ENCODE measurements at regions not wholly inside any gene's neighbourhood (a gene's known extent, or its start where the extent isn't known, plus 50 kb on each side); places are given as distances from the start of the nearest gene placed in this dataset.
"Not testable (repeated sequence)": the region's sequence is repeated elsewhere in the genome, so short reads cannot be mapped to it uniquely, and the experiment has no call there.

DNA sequence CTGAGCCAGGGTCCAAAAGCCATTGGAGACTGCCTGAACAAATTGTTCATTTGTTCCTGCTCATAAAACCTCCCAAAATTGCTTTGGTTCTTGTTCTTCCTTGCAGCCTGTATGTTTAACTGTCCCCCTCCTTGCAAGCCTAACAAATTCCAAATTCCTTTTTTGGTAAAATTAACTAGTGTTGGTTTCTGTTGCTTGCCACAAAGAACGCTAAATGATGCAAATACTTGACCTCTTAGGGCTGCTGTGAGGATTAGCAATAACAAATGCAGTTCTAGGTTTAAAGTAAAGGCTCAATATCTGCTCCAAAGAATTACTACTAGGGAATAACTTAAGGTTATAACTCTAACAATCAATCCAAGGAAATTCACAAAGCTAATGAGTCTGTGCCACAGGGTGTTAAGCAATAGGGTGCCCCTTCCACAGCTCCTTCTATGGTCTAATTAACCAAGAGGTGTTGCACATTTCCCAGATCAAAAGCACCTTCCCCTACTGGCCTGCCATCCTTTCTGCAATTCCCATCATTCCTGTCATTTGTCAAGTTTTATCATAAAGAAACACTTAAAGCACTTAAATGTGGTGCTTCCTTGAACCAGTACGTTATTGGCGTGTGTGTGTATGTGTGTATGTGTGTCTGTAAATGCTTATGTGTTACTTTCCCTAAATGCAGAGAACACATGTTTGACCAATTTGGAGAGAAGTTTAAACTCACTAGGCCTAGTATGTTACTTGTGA, 110.2 kb downstream of the RAP2A start:
- Mint-ChIP-seq H3K27me3 (ENCODE audit: low read depth) (no peaks in the 10 kb centered on the region), H3K27ac (no peak overlapping the region), H3K4me3 (ENCODE audit: low read depth) (no peak overlapping the region), H3K4me1 (ENCODE audit: low read depth) (peaks cover 4% of the 10 kb centered on the region), H3K9me3 (no peaks in the 10 kb centered on the region), H3K36me3 (ENCODE audit: low read depth) (no peaks in the 10 kb centered on the region)
- no peak for DNase-seq (ENCODE audit: low spot score)
- intact Hi-C loops (cut with micrococcal nuclease): no loop called here

DNA sequence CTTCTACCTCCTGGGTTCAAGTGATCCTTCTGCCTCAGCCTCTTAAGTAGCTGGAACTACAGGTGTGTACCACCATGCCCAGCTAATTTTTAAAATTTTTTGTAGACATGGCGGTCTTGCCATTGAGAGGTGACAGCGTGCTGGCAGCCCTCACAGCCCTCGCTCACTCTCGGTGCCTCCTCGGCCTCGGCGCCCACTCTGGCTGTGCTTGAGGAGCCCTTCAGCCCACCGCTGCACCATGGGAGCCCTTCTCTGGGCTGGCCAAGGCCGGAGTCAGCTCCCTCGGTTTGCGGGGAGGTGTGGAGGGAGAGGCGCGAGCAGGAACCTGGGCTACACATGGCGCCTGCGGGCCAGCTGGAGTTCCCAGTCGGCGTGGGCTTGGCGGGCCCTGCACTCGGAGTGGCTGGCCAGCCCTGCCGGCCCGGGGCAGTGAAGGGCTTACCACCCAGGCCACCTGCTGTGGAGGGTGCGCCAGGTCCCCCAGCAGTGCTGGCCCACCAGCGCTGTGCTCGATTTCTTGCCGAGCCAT, 111.1 kb downstream of the RAP2A start:
- DNase-seq (ENCODE audit: low spot score); H3K4me3 Mint-ChIP-seq (ENCODE audit: low read depth); H3K36me3 Mint-ChIP-seq (ENCODE audit: low read depth); H3K27me3 Mint-ChIP-seq (ENCODE audit: low read depth); intact Hi-C loops (cut with micrococcal nuclease); H3K27ac Mint-ChIP-seq; H3K4me1 Mint-ChIP-seq (ENCODE audit: low read depth); H3K9me3 Mint-ChIP-seq: not testable (repeated sequence)

DNA sequence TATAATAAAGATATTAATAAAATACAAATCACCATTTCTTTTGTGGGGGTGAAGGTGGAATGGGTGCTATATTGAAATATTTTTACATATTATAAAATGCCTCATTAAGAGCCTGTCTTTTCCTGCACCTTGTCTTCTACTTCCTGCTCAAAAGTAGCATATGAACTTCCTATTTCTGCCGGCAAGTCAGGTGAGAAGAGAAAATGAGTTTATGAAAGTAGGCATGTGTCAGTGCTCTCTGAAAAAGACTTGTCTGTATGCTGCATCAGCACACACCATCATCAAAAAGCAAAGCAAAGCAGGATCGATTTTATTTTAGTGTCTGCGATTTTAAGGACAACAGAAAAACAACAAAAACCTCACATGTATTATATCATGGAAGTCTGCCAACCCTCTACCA, 114.2 kb downstream of the RAP2A start:
- no peaks in the 10 kb centered on the region for H3K9me3 Mint-ChIP-seq
- no peaks in the 10 kb centered on the region for H3K27me3 Mint-ChIP-seq (ENCODE audit: low read depth)
- no peak for DNase-seq (ENCODE audit: low spot score)
- no peak overlapping the region for H3K4me3 Mint-ChIP-seq (ENCODE audit: low read depth)
- H3K27ac Mint-ChIP-seq: no peak overlapping the region
- intact Hi-C loops (cut with micrococcal nuclease): no loop called here
- H3K4me1 Mint-ChIP-seq (ENCODE audit: low read depth): no peaks in the 10 kb centered on the region
- H3K36me3 Mint-ChIP-seq (ENCODE audit: low read depth): no peaks in the 10 kb centered on the region

DNA sequence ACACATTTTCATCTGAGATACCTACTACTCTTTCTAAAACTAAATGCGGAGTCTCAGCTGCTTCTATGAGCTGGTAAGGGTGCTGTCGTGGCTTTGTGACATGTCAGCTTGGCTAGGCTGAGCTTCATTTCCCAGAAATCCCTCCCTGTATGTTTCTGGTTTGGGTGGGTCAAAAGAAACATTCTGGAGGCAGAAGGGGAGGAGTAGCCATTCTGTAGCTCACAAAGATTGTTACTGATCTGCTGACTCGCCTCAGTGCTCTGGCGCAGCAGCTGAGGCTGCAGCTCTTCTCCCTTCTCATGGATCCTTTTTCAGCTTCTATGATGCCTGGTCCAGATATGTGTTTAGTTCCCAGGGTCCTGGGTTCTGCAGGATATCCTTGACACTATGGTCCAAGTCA, 114.7 kb downstream of the RAP2A start:
- no peak overlapping the region for H3K4me3 Mint-ChIP-seq (ENCODE audit: low read depth)
- H3K9me3 Mint-ChIP-seq: no peaks in the 10 kb centered on the region
- no peaks in the 10 kb centered on the region for H3K4me1 Mint-ChIP-seq (ENCODE audit: low read depth)
- no peak overlapping the region for H3K27ac Mint-ChIP-seq
- no peaks in the 10 kb centered on the region for H3K36me3 Mint-ChIP-seq (ENCODE audit: low read depth)
- H3K27me3 Mint-ChIP-seq (ENCODE audit: low read depth): no peaks in the 10 kb centered on the region
- intact Hi-C loops (cut with micrococcal nuclease): no loop called here
- DNase-seq (ENCODE audit: low spot score): no peak

DNA sequence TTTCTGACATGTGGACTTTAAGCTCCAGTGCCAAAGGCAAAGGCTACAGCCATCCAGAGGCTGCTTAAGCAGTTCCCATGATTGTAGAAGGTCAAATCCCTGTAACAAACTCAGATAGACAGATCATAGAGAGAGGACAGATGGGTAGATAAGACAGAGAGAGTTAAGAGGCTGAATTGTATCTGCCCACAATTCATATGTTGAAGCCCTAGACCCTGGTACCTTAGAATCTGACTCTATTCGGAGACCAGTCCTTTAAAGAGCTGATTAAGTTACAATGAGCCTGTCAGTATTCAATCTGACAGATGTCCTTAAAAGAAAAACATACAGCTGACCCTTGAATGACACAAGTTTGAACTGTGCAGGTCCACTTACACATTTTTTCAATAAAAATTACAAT, 115.2 kb downstream of the RAP2A start:
- Mint-ChIP-seq H3K4me3 (ENCODE audit: low read depth) (no peak overlapping the region), H3K36me3 (ENCODE audit: low read depth) (no peaks in the 10 kb centered on the region), H3K9me3 (no peaks in the 10 kb centered on the region), H3K4me1 (ENCODE audit: low read depth) (no peaks in the 10 kb centered on the region), H3K27me3 (ENCODE audit: low read depth) (no peaks in the 10 kb centered on the region), H3K27ac (no peak overlapping the region)
- intact Hi-C loops (cut with micrococcal nuclease): no loop called here
- DNase-seq (ENCODE audit: low spot score): no peak

DNA sequence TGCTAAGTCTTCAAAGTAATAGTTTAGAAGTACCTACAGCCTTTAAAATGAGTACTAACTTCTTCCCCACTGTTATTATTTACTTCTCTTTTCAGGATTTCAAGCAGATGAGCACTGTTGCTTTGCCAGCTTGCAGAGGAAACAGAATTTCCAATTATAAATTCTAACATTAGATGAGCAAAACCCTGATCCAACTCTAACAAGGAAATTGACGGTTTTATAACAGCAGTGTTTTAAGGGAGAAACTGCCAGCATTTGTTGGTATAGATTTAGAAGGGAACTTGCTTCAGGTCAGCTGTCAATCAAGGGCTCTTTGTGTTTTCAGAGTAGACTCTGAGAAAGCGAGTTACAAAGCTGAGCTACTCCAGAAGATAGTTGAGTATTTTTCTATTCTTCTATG, 120.5 kb downstream of the RAP2A start:
- Mint-ChIP-seq H3K27me3 (ENCODE audit: low read depth) (peaks cover 2% of the 10 kb centered on the region), H3K4me1 (ENCODE audit: low read depth) (no peaks in the 10 kb centered on the region), H3K36me3 (ENCODE audit: low read depth) (no peaks in the 10 kb centered on the region), H3K4me3 (ENCODE audit: low read depth) (no peak overlapping the region), H3K27ac (no peak overlapping the region), H3K9me3 (no peaks in the 10 kb centered on the region)
- DNase-seq (ENCODE audit: low spot score): no peak
- intact Hi-C loops (cut with micrococcal nuclease): no loop called here

DNA sequence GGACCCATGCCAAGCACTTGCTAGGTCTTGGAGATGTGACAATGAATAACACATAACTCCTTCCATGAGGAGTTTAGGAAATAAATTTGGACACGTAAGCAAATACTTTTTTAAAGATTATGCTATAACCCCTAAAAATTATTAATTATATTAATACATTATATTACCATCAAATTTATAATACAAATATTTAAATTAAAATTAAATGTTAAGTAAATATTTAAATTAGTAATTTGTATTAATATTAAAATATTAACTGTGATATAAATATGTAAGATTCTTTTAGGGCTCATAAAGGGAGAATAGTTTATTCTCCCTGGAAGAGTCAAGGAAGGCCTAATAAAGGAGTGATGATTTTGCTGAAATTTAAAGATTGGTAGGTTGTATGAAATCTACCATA, 121.1 kb downstream of the RAP2A start:
- Mint-ChIP-seq H3K4me1 (ENCODE audit: low read depth) (no peaks in the 10 kb centered on the region), H3K4me3 (ENCODE audit: low read depth) (no peak overlapping the region), H3K27me3 (ENCODE audit: low read depth) (peaks cover 2% of the 10 kb centered on the region), H3K9me3 (no peaks in the 10 kb centered on the region), H3K36me3 (ENCODE audit: low read depth) (no peaks in the 10 kb centered on the region), H3K27ac (no peak overlapping the region)
- no peak for DNase-seq (ENCODE audit: low spot score)
- intact Hi-C loops (cut with micrococcal nuclease): no loop called here

DNA sequence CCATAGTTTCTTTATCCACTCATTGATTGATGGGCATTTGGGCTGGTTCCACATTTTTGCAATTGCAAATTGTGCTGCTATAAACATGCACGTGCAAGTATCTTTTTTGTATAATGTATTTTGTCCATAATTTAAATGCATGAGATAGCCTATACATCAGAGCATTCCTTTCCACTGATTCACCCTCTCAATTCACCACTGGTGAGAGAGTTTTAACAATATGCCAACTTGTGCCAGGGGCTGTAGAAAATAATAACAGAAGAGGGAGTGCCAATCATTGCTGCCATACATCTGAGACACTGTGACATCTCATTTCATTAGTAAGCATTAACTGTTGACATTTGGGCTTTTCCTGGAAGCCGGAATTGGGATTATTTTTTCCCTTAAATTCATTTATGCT, 125.1 kb downstream of the RAP2A start:
- H3K36me3 Mint-ChIP-seq (ENCODE audit: low read depth): no peaks in the 10 kb centered on the region
- no peaks in the 10 kb centered on the region for H3K9me3 Mint-ChIP-seq
- H3K27ac Mint-ChIP-seq: no peak overlapping the region
- H3K4me3 Mint-ChIP-seq (ENCODE audit: low read depth): no peak overlapping the region
- intact Hi-C loops (cut with micrococcal nuclease): no loop called here
- peaks cover 2% of the 10 kb centered on the region for H3K27me3 Mint-ChIP-seq (ENCODE audit: low read depth)
- H3K4me1 Mint-ChIP-seq (ENCODE audit: low read depth): no peaks in the 10 kb centered on the region
- DNase-seq (ENCODE audit: low spot score): no peak

DNA sequence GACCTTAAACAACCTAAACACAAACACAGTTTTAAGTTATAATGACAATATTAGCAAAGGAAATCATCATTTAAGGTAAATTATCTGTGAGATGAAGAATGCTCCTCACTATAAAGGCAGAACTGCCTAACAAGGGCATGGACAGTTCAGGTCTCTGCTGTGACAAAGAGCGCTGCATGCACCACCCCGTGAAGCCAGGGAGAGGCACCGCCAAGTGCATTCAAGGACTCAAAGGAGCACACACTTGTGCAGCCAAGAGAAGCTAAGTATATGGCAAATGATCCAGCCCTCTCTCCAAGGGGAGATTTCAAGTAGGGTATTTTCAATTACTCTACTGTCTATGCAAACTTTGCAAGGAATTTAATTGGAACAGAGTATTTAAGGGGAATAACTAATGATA, 126.0 kb downstream of the RAP2A start:
- Mint-ChIP-seq H3K4me1 (ENCODE audit: low read depth) (no peaks in the 10 kb centered on the region), H3K27ac (no peak overlapping the region), H3K9me3 (no peaks in the 10 kb centered on the region), H3K27me3 (ENCODE audit: low read depth) (peaks cover 4% of the 10 kb centered on the region), H3K4me3 (ENCODE audit: low read depth) (no peak overlapping the region), H3K36me3 (ENCODE audit: low read depth) (no peaks in the 10 kb centered on the region)
- DNase-seq (ENCODE audit: low spot score): no peak
- intact Hi-C loops (cut with micrococcal nuclease): no loop called here

DNA sequence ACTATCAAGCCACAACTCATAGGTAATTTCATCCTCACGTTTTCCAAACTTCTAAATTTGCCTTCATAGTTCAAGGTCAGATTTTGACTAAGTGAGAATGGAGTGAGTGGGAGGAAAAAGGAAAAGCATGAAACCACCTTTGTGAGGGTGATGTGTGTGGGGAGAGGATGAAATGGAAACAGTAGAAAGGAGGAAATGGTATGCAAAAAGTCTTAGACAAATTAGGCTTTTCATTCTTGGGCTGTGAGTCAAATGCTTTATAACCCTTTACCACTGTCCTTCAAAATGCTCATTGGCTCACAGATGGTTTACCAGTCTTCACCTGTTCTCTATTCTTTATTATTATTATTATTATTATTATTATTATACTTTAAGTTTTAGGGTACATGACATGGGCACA, 127.2 kb downstream of the RAP2A start:
- H3K27ac Mint-ChIP-seq: no peak overlapping the region
- intact Hi-C loops (cut with micrococcal nuclease): no loop called here
- H3K4me3 Mint-ChIP-seq (ENCODE audit: low read depth): no peak overlapping the region
- H3K9me3 Mint-ChIP-seq: no peaks in the 10 kb centered on the region
- H3K27me3 Mint-ChIP-seq (ENCODE audit: low read depth): peaks cover 7% of the 10 kb centered on the region
- H3K4me1 Mint-ChIP-seq (ENCODE audit: low read depth): no peaks in the 10 kb centered on the region
- H3K36me3 Mint-ChIP-seq (ENCODE audit: low read depth): no peaks in the 10 kb centered on the region
- no peak for DNase-seq (ENCODE audit: low spot score)

DNA sequence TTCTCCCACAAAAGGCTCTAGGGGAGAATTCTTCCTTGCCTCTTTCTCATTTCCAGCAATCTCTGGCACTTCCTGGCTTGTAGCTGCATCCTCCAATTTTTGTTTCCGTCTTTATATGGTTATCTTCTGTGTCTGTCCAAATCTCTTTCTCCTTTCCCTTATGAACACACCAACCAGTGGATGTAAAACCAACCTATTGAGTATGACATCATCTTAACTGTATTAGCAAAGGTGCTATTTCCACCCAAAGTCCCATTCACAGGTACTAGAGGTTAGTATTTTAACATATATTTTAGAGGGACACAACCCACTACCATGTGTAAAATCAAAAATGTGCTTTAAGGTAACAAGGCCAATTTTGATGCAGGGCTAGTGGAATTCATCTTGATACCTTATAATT, 129.0 kb downstream of the RAP2A start:
- H3K27me3 Mint-ChIP-seq (ENCODE audit: low read depth): peaks cover 5% of the 10 kb centered on the region
- H3K9me3 Mint-ChIP-seq: no peaks in the 10 kb centered on the region
- H3K4me3 Mint-ChIP-seq (ENCODE audit: low read depth): no peak overlapping the region
- intact Hi-C loops (cut with micrococcal nuclease): no loop called here
- H3K4me1 Mint-ChIP-seq (ENCODE audit: low read depth): no peaks in the 10 kb centered on the region
- H3K27ac Mint-ChIP-seq: no peak overlapping the region
- no peak for DNase-seq (ENCODE audit: low spot score)
- no peaks in the 10 kb centered on the region for H3K36me3 Mint-ChIP-seq (ENCODE audit: low read depth)

DNA sequence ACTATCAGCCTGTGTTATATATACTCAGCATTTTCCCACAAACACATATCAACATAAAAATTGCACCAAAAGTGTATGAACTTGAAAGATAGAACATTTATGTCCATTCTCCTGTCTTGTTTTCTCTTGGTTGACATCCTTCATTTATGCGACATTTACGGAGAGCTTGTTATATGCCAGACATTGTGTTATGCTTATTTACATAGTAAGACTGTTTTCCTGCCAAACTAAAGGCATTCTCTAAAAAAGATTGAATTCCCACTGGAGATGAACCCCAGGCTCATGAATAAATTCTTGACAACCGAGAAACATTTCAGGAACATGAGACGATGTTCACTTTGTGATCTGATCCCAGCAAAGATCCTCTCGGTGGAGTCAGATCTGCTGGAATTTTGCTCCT, 131.0 kb downstream of the RAP2A start:
- Mint-ChIP-seq H3K4me1 (ENCODE audit: low read depth) (no peaks in the 10 kb centered on the region), H3K36me3 (ENCODE audit: low read depth) (no peaks in the 10 kb centered on the region), H3K9me3 (no peaks in the 10 kb centered on the region), H3K27ac (no peak overlapping the region), H3K4me3 (ENCODE audit: low read depth) (no peak overlapping the region), H3K27me3 (ENCODE audit: low read depth) (peaks cover 5% of the 10 kb centered on the region)
- no peak for DNase-seq (ENCODE audit: low spot score)
- intact Hi-C loops (cut with micrococcal nuclease): no loop called here

DNA sequence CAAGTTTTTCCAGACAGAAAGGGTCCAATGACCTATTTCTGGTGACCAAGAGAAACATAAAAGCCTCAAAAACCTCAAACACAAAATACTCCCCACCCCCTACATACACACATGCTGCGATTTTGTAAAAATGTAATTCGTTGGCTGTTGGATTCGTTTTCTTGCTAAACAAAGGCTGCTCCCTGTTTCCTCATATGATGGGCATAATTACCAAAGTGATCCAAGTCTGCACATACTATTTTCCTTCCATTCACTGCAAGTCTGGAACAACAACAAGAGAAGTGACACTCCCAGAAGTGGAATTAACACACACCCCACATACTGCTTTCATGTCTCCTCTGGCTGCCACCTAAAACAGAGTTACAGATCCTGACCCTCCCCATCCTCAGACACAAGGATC, 131.9 kb downstream of the RAP2A start:
- H3K27me3 Mint-ChIP-seq (ENCODE audit: low read depth): peaks cover 5% of the 10 kb centered on the region
- intact Hi-C loops (cut with micrococcal nuclease): no loop called here
- H3K4me3 Mint-ChIP-seq (ENCODE audit: low read depth): no peak overlapping the region
- no peaks in the 10 kb centered on the region for H3K4me1 Mint-ChIP-seq (ENCODE audit: low read depth)
- no peaks in the 10 kb centered on the region for H3K9me3 Mint-ChIP-seq
- no peak overlapping the region for H3K27ac Mint-ChIP-seq
- H3K36me3 Mint-ChIP-seq (ENCODE audit: low read depth): no peaks in the 10 kb centered on the region
- DNase-seq (ENCODE audit: low spot score): no peak

DNA sequence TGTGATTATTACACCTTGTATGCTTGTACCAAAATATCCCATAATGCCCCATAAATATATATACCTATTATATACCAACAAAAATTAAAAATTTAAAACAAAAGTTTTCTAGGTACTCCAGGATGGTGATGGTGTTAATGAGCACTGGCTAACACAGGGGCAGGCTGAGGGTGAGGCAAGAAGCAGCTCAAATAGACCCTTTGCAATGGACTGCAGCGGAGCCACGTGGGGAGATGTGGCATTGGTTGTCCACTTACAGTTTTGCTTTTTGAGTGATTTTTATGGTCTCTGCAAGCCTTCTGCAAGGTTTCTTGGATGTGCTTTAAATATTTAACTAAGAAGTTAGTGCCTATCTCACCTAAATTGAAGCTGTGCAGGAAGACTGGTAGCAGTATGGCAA, 132.9 kb downstream of the RAP2A start:
- Mint-ChIP-seq H3K27ac (no peak overlapping the region), H3K27me3 (ENCODE audit: low read depth) (peaks cover 5% of the 10 kb centered on the region), H3K36me3 (ENCODE audit: low read depth) (no peaks in the 10 kb centered on the region), H3K4me1 (ENCODE audit: low read depth) (no peaks in the 10 kb centered on the region), H3K9me3 (no peaks in the 10 kb centered on the region), H3K4me3 (ENCODE audit: low read depth) (no peak overlapping the region)
- intact Hi-C loops (cut with micrococcal nuclease): no loop called here
- DNase-seq (ENCODE audit: low spot score): no peak
